LNCAP (cell line): ENCODE measurements at regions not wholly inside any gene's neighbourhood (a gene's known extent, or its start where the extent isn't known, plus 50 kb on each side); places are given as distances from the start of the nearest gene placed in this dataset.

Source experiments
- TF ChIP-seq, protein P1 (sequence below): fragments of 450-650 bp; IDR thresholded peaks from 2 replicates; pipeline ENCODE4 v1.5.1; 2017; ENCODE audit warnings: mild to moderate bottlenecking

DNA sequence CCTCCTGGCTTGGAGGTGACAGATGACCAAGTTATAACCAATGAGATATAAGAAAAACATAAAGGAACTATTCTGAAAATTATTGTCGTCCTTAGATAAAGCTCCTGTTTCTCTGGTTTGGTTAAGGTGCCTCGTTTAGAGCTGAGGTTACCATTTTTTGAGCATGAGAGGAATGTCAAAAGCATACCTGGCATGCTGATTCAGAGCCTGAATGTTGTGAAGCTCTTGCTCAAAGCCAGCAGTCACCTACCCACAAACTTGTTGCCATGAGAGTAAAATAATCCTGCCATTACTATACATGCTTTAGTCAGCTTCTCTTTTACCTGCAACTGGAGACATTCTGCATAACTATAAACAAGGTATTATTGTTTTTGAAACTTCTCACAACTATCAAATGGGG is 1116.2 kb downstream of the DIAPH3 start:
- TF ChIP-seq, protein P1, sequence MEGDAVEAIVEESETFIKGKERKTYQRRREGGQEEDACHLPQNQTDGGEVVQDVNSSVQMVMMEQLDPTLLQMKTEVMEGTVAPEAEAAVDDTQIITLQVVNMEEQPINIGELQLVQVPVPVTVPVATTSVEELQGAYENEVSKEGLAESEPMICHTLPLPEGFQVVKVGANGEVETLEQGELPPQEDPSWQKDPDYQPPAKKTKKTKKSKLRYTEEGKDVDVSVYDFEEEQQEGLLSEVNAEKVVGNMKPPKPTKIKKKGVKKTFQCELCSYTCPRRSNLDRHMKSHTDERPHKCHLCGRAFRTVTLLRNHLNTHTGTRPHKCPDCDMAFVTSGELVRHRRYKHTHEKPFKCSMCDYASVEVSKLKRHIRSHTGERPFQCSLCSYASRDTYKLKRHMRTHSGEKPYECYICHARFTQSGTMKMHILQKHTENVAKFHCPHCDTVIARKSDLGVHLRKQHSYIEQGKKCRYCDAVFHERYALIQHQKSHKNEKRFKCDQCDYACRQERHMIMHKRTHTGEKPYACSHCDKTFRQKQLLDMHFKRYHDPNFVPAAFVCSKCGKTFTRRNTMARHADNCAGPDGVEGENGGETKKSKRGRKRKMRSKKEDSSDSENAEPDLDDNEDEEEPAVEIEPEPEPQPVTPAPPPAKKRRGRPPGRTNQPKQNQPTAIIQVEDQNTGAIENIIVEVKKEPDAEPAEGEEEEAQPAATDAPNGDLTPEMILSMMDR, result no peak

DNA sequence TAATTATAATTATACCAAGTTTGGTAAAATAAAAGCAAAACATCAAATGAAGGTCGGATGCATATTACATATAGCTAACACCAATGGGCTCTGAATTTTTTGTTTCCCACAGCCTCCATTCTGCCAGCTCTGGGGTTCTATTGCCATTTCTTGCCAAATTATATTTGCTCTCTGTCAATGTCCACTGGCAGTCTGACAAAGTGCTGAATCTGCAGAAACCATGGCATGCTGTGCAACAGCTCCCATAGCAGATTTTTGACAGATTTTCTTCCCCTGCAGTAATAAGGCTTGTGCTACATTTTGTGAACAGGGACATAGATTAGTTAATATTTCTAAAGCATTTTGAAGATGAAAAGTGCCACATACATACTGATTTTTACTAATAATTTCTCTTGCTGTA is 1102.1 kb downstream of the DIAPH3 start:
- TF ChIP-seq, protein P1, result no peak

DNA sequence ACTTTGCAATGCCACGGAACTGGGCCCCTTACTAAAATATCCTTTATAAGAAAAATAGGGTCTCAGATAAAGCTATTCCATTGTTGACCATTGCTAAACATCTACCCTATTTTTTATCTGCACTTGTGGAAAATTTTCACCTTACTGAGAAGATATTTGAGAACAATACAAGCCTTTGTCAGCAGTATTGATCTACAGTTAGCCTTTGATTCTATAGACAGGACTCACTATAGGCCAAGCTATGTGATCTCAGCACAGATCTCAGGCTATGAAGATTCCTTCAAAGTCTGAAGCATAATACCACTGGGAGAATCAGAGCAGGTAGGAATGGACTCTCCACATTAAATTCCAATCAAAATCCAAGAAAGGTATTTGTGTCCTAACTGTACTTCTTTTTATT is 1099.7 kb downstream of the DIAPH3 start:
- TF ChIP-seq, protein P1, result no peak

DNA sequence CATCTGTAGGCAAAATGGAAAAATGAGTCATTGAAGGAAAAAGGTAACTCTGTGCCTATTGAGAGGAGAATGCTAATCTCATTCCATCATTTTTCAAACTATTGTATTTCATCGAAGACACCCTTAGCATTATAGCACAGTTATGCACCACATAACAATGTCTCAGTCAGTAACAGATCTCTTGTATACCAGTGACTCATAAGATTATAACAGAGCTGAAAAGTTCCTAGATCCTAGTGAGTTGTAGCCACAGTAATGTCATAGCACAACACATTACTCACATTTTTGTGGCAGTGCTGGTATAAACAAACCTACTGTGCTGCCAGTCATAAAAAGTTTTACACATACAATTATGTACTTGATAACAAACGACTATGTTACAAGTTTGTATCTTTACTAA is 1077.6 kb downstream of the DIAPH3 start:
- TF ChIP-seq, protein P1, result no peak

DNA sequence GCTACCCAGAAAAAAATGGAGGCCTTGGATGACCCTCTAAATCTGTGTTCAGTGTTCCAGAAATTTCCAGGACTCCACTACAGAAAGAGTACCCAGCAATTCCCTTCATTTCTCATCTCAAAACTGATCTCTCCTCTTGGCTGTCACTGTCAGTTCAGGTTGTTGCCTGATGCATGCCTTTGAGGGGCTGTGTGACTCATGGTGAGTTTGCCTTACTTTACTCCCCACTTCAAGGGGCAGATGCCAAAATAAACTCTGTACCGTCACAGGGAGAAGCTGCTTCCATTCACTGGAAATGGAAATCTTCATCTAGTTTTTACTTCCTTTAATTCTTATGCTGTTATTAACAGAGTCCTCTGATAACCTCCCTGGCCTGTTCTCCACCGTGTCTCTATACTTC is 1075.0 kb downstream of the DIAPH3 start:
- TF ChIP-seq, protein P1, result no peak

DNA sequence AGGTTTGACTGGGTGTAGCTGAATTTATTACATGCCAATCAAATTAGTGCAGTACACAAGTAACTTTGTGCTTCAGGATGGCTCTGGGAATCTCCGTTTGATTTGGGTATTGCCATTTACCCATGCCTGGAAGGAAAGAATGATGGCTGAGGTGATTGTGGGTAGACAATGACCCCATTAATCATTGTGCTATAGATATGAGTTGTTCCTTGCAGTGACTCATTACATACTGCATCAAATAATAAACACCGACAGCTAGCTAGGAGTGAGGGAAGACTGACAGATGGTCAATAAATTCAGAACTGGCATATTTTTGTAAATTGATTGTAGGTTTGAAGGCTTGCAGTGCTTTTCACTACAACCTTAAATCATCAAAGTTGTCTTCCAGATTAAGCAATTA is 1069.5 kb downstream of the DIAPH3 start:
- TF ChIP-seq, protein P1, result no peak

DNA sequence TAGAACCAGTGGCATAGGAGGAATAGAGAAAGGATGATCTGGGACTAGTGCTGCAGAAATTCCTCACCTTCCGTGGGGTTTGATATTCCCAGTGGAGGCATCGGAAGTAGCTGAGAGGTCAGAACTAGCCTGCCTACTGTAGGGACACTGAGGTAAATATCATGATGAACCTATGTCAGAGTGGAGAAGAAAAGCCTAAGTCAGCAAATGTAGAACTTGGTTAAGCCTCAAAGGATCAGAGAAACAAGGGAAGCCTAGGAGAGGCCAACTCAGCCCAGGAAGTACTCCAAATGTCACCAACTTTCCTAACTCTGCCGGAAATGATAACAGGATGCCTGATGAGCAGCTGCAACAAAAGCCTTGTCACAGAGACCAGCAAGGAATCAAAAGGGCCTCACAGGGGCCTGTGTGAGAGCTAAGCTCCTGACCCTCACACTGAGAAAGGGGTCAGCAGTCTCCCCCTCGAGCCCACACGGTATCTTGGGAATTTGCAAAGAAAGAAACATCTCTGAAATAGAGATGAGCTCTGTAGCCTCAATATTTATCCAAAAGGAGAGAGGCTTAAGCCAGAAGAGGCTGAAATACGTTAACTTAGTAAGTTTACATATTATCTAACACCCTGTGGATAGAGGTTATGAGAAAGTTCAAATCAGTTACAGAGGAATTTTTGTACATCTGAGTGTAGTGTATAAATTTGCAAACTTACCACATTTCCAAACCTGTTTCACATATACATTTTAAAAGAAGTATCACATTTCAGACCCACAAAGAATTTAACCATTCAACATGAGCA is 1064.3 kb downstream of the DIAPH3 start:
- TF ChIP-seq, protein P1, result no peak
